H1 (cell line): ENCODE measurements at regions not wholly inside any gene's neighbourhood (a gene's known extent, or its start where the extent isn't known, plus 50 kb on each side); places are given as distances from the start of the nearest gene placed in this dataset.

Experiments
- CTCF ChIA-PET: fragments of 300-600 bp; sonication (Branson Sonifier 250); formaldehyde crosslinking; loops from one replicate; lab custom pipeline; 2021; ENCODE audit not compliant: partially characterized antibody; lab: Charles Lee
- POLR2A ChIA-PET: fragments of 300-600 bp; sonication (Branson Sonifier 250); formaldehyde crosslinking; loops from one replicate; lab custom pipeline; 2021; ENCODE audit warnings: inconsistent platforms; ENCODE audit not compliant: partially characterized antibody; lab: Charles Lee
- DNase-seq, 2 experiments: peaks; one replicate each; pipeline versions ENCODE4 v3.0.0 to v3.0.0-alpha.2; 2010 to 2022; ENCODE audit warnings: low spot score in 2 of 2, low read depth in 1 of 2, mixed read lengths in 1 of 2
- FAIRE-seq: peaks from 2 replicates; lab custom pipeline; 2011; peaks lifted over from hg19 to GRCh38; lab: Jason Lieb, UNC
- H2AFZ ChIP-seq: 2 replicates; pipeline ENCODE4 v1.8.1; 2012; ENCODE audit warnings: low read length, inconsistent platforms
- H2AK5ac ChIP-seq: 2 replicates; pipeline ENCODE4 v1.6.1; 2013; ENCODE audit warnings: low read depth, low read length
- H2BK120ac ChIP-seq: replicated peaks from 2 replicates; pipeline ENCODE3; 2013; ENCODE audit warnings: low read depth, low read length, inconsistent platforms
- H2BK12ac ChIP-seq: 2 replicates; pipeline ENCODE4 v1.6.1; 2013; ENCODE audit warnings: low read depth, low read length
- H2BK15ac ChIP-seq: 2 replicates; pipeline ENCODE4 v1.6.1; 2013; ENCODE audit warnings: low read length
- H2BK20ac ChIP-seq: 2 replicates; pipeline ENCODE4 v1.6.1; 2013; ENCODE audit warnings: low read length
- H2BK5ac ChIP-seq: 2 replicates; pipeline ENCODE4 v1.6.1; 2013; ENCODE audit warnings: low read depth, low read length
- H3K14ac ChIP-seq: 2 replicates; pipeline ENCODE4 v1.6.1; 2013; ENCODE audit warnings: inconsistent platforms; ENCODE audit not compliant: insufficient read length
- H3K18ac ChIP-seq: 2 replicates; pipeline ENCODE4 v1.6.1; 2013; ENCODE audit warnings: low read length; ENCODE audit errors: extremely low read depth
- H3K23ac ChIP-seq: 2 replicates; pipeline ENCODE4 v1.6.1; 2013; ENCODE audit warnings: inconsistent platforms; ENCODE audit not compliant: insufficient read length
- H3K23me2 ChIP-seq: 2 replicates; pipeline ENCODE4 v1.6.1; 2013; ENCODE audit warnings: low read depth, low read length
- H3K27ac ChIP-seq: 2 replicates; pipeline ENCODE4 v1.6.1; 2011; ENCODE audit warnings: low read depth, low read length, inconsistent platforms
- H3K27me3 ChIP-seq, 4 experiments: replicated peaks in 1 of 4; 1 replicate in 1 of 4; 2 replicates in 3 of 4; pipeline versions ENCODE4 v1.6.1 to v1.8.1; 2011 to 2013; ENCODE audit warnings: low read length in 3 of 4, mild to moderate bottlenecking in 3 of 4, inconsistent platforms in 2 of 4, mixed read lengths in 2 of 4, moderate library complexity in 1 of 4; ENCODE audit not compliant: control insufficient read depth in 3 of 4, insufficient read depth in 3 of 4; ENCODE audit errors: extremely low read depth in 1 of 4
- H3K36me3 ChIP-seq, 4 experiments: 2 replicates each; pipeline versions ENCODE4 v1.6.1 to v1.8.1; 2011 to 2013; ENCODE audit warnings: mild to moderate bottlenecking in 4 of 4, low read length in 3 of 4, moderate library complexity in 2 of 4, control low read depth in 1 of 4, inconsistent platforms in 1 of 4; ENCODE audit not compliant: insufficient read depth in 4 of 4, control insufficient read depth in 2 of 4
- H3K4ac ChIP-seq: replicated peaks from 2 replicates; pipeline ENCODE3; 2013; ENCODE audit warnings: low read length, low read depth, mixed read lengths, inconsistent platforms; ENCODE audit not compliant: insufficient read length
- H3K4me1 ChIP-seq, 4 experiments: replicated peaks in 1 of 4; 1 replicate in 1 of 4; 2 replicates in 3 of 4; pipeline versions ENCODE4 v1.6.1 to v1.8.1; 2011 to 2013; ENCODE audit warnings: low read length in 3 of 4, inconsistent platforms in 2 of 4, mixed read lengths in 1 of 4; ENCODE audit not compliant: insufficient read depth in 4 of 4, control insufficient read depth in 3 of 4
- H3K4me2 ChIP-seq, 2 experiments: 2 replicates each; pipeline versions ENCODE4 v1.6.1 to v1.8.1; 2011 to 2013; ENCODE audit warnings: low read depth in 2 of 2, low read length in 2 of 2, control low read depth in 1 of 2, inconsistent platforms in 1 of 2, mild to moderate bottlenecking in 1 of 2; ENCODE audit not compliant: insufficient read depth in 1 of 2
- H3K4me3 ChIP-seq, 4 experiments: fragments of 200-600, 300-600 bp in 1 of 4; sonication (generic), shearing (Covaris generic), sonication (Bioruptor Twin) in 1 of 4; 2 replicates each; pipeline versions ENCODE4 v1.5.1 to v1.8.1; 2011 to 2016; ENCODE audit warnings: low read length in 4 of 4, low read depth in 3 of 4, control low read depth in 2 of 4, inconsistent platforms in 2 of 4, mild to moderate bottlenecking in 2 of 4, mixed read lengths in 1 of 4, moderate library complexity in 1 of 4; ENCODE audit not compliant: insufficient read depth in 2 of 4; ENCODE audit errors: extremely low read depth in 1 of 4
- H3K56ac ChIP-seq: replicated peaks from 2 replicates; pipeline ENCODE3; 2013; ENCODE audit warnings: low read depth, mild to moderate bottlenecking, mixed read lengths, low read length, inconsistent platforms; ENCODE audit not compliant: insufficient read length
- H3K79me1 ChIP-seq: 2 replicates; pipeline ENCODE4 v1.6.1; 2013; ENCODE audit warnings: low read depth, low read length, control low read depth
- H3K79me2 ChIP-seq, 2 experiments: 2 replicates each; pipeline versions ENCODE4 v1.6.1 to v1.8.1; 2012 to 2013; ENCODE audit warnings: low read length in 2 of 2, mild to moderate bottlenecking in 2 of 2, inconsistent platforms in 1 of 2; ENCODE audit not compliant: insufficient read depth in 2 of 2, control insufficient read depth in 1 of 2
- H3K9ac ChIP-seq, 4 experiments: replicated peaks in 1 of 4; 1 replicate in 1 of 4; 2 replicates in 3 of 4; pipeline versions ENCODE4 v1.6.1 to v1.8.1; 2011 to 2013; ENCODE audit warnings: low read depth in 3 of 4, low read length in 3 of 4, control low read depth in 2 of 4, mild to moderate bottlenecking in 2 of 4, moderate library complexity in 2 of 4, inconsistent platforms in 1 of 4; ENCODE audit errors: extremely low read depth in 1 of 4
- H3K9me3 ChIP-seq, 2 experiments: 2 replicates each; pipeline versions ENCODE4 v1.6.1 to v1.8.1; 2012 to 2013; ENCODE audit warnings: mild to moderate bottlenecking in 2 of 2, moderate library complexity in 2 of 2, control low read depth in 1 of 2, inconsistent platforms in 1 of 2, low read depth in 1 of 2, low read length in 1 of 2, mixed read lengths in 1 of 2; ENCODE audit not compliant: insufficient read depth in 2 of 2
- H4K20me1 ChIP-seq, 2 experiments: replicated peaks in 1 of 2; 2 replicates each; pipeline versions ENCODE3 to v1.8.1; 2011 to 2013; ENCODE audit warnings: inconsistent platforms in 2 of 2, low read length in 2 of 2, mild to moderate bottlenecking in 1 of 2; ENCODE audit not compliant: insufficient read depth in 2 of 2, control insufficient read depth in 1 of 2
- H4K5ac ChIP-seq: 2 replicates; pipeline ENCODE4 v1.6.1; 2013; ENCODE audit warnings: low read length, low read depth, mixed read lengths, inconsistent platforms; ENCODE audit not compliant: insufficient read length
- H4K8ac ChIP-seq: 2 replicates; pipeline ENCODE4 v1.8.0; 2013; ENCODE audit warnings: mild to moderate bottlenecking, moderate library complexity, low read length, inconsistent platforms; ENCODE audit not compliant: insufficient read depth; ENCODE audit errors: extremely low read depth
- H4K91ac ChIP-seq: replicated peaks from 2 replicates; pipeline ENCODE3; 2013; ENCODE audit warnings: low read length, mixed read lengths, inconsistent platforms; ENCODE audit not compliant: insufficient read length
- EGR1 ChIP-seq: IDR thresholded peaks from 2 replicates; pipeline ENCODE4 v1.6.1; 2011; ENCODE audit warnings: low read depth, low read length, borderline replicate concordance
- FOSL1 ChIP-seq: IDR thresholded peaks from 2 replicates; pipeline ENCODE4 v1.6.1; 2011; ENCODE audit warnings: mild to moderate bottlenecking, low read depth, low read length, moderate library complexity; ENCODE audit not compliant: insufficient read depth
- KDM1A ChIP-seq: fragments of 200-600, 300-600 bp; sonication (generic); IDR thresholded peaks from 2 replicates; pipeline ENCODE4 v1.7.1; 2016; ENCODE audit warnings: mild to moderate bottlenecking, low read length, borderline replicate concordance
- PHF8 ChIP-seq: fragments of 200-600 bp; sonication (generic); conservative IDR thresholded peaks from 2 replicates; pipeline ENCODE4 v1.7.1; 2012; ENCODE audit warnings: low read depth, mild to moderate bottlenecking, inconsistent platforms, low read length, moderate library complexity
- TAF7 ChIP-seq: optimal IDR thresholded peaks from 2 replicates; pipeline ENCODE3; 2011; ENCODE audit warnings: low read depth, mild to moderate bottlenecking, inconsistent platforms, low read length, moderate library complexity, borderline replicate concordance
- TCF12 ChIP-seq: IDR thresholded peaks from 2 replicates; pipeline ENCODE4 v1.6.1; 2011; ENCODE audit warnings: low read depth, mild to moderate bottlenecking, low read length

- no peak for FAIRE-seq
- POLR2A ChIA-PET: no interaction called here
- CTCF ChIA-PET: no interaction called here
Observed at GRCh38 chr3:34934660-34935059, 704.7 kb upstream of the ARPP21 start.

More at GRCh38 chr3:34934660-34935059, 704.7 kb upstream of the ARPP21 start:
- no peak overlapping the region for H2BK5ac ChIP-seq
- no peak overlapping the region for H3K4ac ChIP-seq
- no peak overlapping the region for H3K18ac ChIP-seq
- no peak overlapping the region for H3K14ac ChIP-seq
- 0 out of 4 replicates have a peak, but pooled peaks cover 3% of the 10 kb centered on the region in 2 experiments for H3K9me3 ChIP-seq
- no peaks in the 10 kb centered on the region for H3K79me1 ChIP-seq
- no peak overlapping the region for H2AFZ ChIP-seq
- no peak overlapping the region for H2AK5ac ChIP-seq
- H3K4me3 ChIP-seq: no peak overlapping the region
- no peak overlapping the region for H3K4me2 ChIP-seq
- H2BK120ac ChIP-seq: no peak overlapping the region
- H3K79me2 ChIP-seq: no peaks in the 10 kb centered on the region
- H3K23ac ChIP-seq: no peak overlapping the region
- H4K91ac ChIP-seq: no peak overlapping the region
- no peak overlapping the region for H3K27ac ChIP-seq
- no peak overlapping the region for H4K8ac ChIP-seq
- no peak for DNase-seq
- H3K9ac ChIP-seq: no peak overlapping the region
- H4K5ac ChIP-seq: no peak overlapping the region
- H3K27me3 ChIP-seq: no peaks in the 10 kb centered on the region
- H3K4me1 ChIP-seq: no peaks in the 10 kb centered on the region
- no peak overlapping the region for H2BK20ac ChIP-seq
- H2BK15ac ChIP-seq: no peak overlapping the region
- H3K56ac ChIP-seq: no peak overlapping the region
- H4K20me1 ChIP-seq: no peaks in the 10 kb centered on the region
- no peaks in the 10 kb centered on the region; a peak in 1 of 8 replicates for H3K36me3 ChIP-seq
- no peaks in the 10 kb centered on the region for H3K23me2 ChIP-seq
- no peak for TF ChIP-seq TAF7
- TF ChIP-seq FOSL1: no peak
- no peak for TF ChIP-seq KDM1A
- TF ChIP-seq PHF8: no peak
- no peak for TF ChIP-seq EGR1
- TF ChIP-seq TCF12: no peak
- TF ChIP-seq, all 59 proteins: peak for 0
- H2BK12ac ChIP-seq: no peak overlapping the region
